ENCODE measurements at regions not wholly inside any gene's neighbourhood (a gene's known extent, or its start where the extent isn't known, plus 50 kb on each side); places are given as distances from the start of the nearest gene placed in this dataset.

DNA sequence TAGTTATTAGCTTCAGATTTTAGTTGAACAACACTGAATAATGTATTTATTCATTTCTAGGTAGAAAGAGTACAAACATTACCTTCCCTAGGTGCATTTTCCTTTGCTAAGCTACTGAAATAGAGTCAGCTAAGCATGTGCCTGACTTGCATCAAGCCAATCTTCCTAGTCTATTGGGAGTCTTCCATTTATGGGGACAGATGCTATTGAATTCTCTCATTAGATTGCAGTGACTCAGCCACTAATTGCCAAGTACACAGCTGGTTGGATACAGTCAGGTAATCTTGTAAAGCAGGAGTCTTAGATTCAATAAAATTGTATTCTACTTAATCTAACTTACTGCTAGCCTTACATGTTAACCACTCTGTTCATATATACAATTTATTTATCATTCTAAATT is 55.2 kb upstream of the RPS13 start:
- H3K27ac Mint-ChIP-seq: no peak overlapping the region
- Histone ChIP-seq H3K36me3 (ENCODE audit: control insufficient read depth in 2 of 2, extremely low read depth in 1 of 2, insufficient read depth in 1 of 2, low read length in 1 of 2) (peaks cover 11 to 34% of the 10 kb centered on the region in 2 donors), H3K9me3 (no peaks in the 10 kb centered on the region), H3K4me3 (ENCODE audit: control insufficient read depth in 1 of 2, extremely low read depth in 1 of 2, low read length in 1 of 2) (no peak overlapping the region), H3K27ac (ENCODE audit: low read length) (no peak overlapping the region), H3K27me3 (replicated peaks in 1 of 2; ENCODE audit: control insufficient read depth in 2 of 2, extremely low read depth in 1 of 2, insufficient read depth in 2 of 2, low read length in 1 of 2) (no peaks in the 10 kb centered on the region), H3K4me1 (ENCODE audit: control insufficient read depth in 1 of 2, extremely low read depth in 1 of 2, insufficient read depth in 2 of 2, low read length in 2 of 2) (no peaks in the 10 kb centered on the region)
- POLR2A ChIA-PET: no interaction called here
- no peaks in the 10 kb centered on the region for H3K27me3 Mint-ChIP-seq
- no peak overlapping the region for H3K4me3 Mint-ChIP-seq
- no peak for DNase-seq
- peaks cover 42% of the 10 kb centered on the region for H3K36me3 Mint-ChIP-seq
- ATAC-seq (replicated peaks in 1 of 4): no peak
- no peaks in the 10 kb centered on the region for H3K4me1 Mint-ChIP-seq
- no peaks in the 10 kb centered on the region for H3K9me3 Mint-ChIP-seq
- CTCF ChIA-PET: no interaction called here

- H3K36me3 Mint-ChIP-seq: peaks cover 37% of the 10 kb centered on the region
- no peaks in the 10 kb centered on the region for H3K4me1 Mint-ChIP-seq
- Histone ChIP-seq H3K4me3 (ENCODE audit: control insufficient read depth in 1 of 2, extremely low read depth in 1 of 2, low read length in 1 of 2) (no peak overlapping the region), H3K27me3 (replicated peaks in 1 of 2; ENCODE audit: control insufficient read depth in 2 of 2, extremely low read depth in 1 of 2, insufficient read depth in 2 of 2, low read length in 1 of 2) (no peaks in the 10 kb centered on the region), H3K9me3 (no peaks in the 10 kb centered on the region), H3K4me1 (ENCODE audit: control insufficient read depth in 1 of 2, extremely low read depth in 1 of 2, insufficient read depth in 2 of 2, low read length in 2 of 2) (no peaks in the 10 kb centered on the region), H3K27ac (ENCODE audit: low read length) (no peak overlapping the region), H3K36me3 (ENCODE audit: control insufficient read depth in 2 of 2, extremely low read depth in 1 of 2, insufficient read depth in 1 of 2, low read length in 1 of 2) (peaks cover 11 to 27% of the 10 kb centered on the region in 2 donors)
- H3K27me3 Mint-ChIP-seq: no peaks in the 10 kb centered on the region
- POLR2A ChIA-PET: no interaction called here
- WGBS (ENCODE audit: insufficient coverage): no CpG with 5 or more reads among the region's 3 CpGs
- ATAC-seq (replicated peaks in 1 of 4) (no peak), DNase-seq (no peak)
- no peaks in the 10 kb centered on the region for H3K9me3 Mint-ChIP-seq
- H3K27ac Mint-ChIP-seq: no peak overlapping the region
- CTCF ChIA-PET: no interaction called here
- H3K4me3 Mint-ChIP-seq: no peak overlapping the region
Measured at GRCh38 chr11:17129003-17129402, 51.5 kb upstream of the RPS13 start.
